Lower leg skin (tissue), 3 donors: ENCODE measurements at regions not wholly inside any gene's neighbourhood (a gene's known extent, or its start where the extent isn't known, plus 50 kb on each side); places are given as distances from the start of the nearest gene placed in this dataset.

ENCODE experiments used
- POLR2A ChIP-seq, 2 donors: fragments of 450-650 bp; IDR thresholded peaks; one replicate each; pipeline ENCODE4 v1.6.1; 2016 to 2017; ENCODE audit warnings: antibody characterized with exemption in 2 of 2, mild to moderate bottlenecking in 1 of 2, moderate library complexity in 1 of 2
- TF ChIP-seq, protein P1 (sequence below), 3 donors: fragments of 450-650 bp; IDR thresholded peaks; one replicate each; pipeline ENCODE4 v1.5.1; 2016; ENCODE audit warnings: antibody characterized with exemption in 3 of 3, mild to moderate bottlenecking in 3 of 3, moderate library complexity in 2 of 3

DNA sequence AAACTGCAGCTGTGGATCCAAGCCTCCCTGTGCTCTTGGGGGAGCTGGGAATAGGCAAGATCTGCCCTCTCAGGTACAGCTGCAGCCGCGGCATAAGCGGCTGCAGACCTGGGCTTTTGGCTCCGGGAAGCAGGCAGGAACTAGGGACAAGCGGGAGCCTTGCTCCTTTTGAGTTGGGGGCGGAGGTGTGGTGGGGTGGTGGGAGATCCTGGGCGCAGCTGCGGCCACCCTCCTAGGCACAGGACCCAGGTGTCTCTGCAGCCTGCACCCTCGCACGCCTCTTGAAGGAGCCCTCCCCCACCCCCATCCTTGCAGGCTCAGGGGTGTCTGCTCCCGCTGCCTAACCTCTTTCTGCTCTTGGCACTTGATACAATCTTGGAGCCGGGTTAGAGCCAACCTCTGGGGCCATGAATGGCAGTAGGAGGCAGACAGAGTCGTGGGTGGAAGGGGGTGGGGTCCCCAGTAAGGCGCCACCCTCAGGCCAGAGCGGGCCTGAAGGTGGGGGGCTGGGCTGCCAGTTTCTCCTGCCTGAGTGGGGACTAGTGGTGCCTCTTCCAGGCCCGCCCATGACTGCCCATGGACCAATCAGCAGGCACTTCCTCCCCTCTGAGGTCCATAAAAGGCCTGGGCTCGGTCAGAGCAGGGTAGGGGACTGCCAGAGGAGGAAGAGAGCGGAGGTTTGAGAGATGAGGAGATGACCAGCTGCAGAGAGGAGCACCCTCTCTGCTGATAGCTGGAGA lies 267.6 kb upstream of the TNC start:
- no peak for TF ChIP-seq POLR2A (IDR thresholded peaks at IDR 0.05)
- TF ChIP-seq, protein P1, sequence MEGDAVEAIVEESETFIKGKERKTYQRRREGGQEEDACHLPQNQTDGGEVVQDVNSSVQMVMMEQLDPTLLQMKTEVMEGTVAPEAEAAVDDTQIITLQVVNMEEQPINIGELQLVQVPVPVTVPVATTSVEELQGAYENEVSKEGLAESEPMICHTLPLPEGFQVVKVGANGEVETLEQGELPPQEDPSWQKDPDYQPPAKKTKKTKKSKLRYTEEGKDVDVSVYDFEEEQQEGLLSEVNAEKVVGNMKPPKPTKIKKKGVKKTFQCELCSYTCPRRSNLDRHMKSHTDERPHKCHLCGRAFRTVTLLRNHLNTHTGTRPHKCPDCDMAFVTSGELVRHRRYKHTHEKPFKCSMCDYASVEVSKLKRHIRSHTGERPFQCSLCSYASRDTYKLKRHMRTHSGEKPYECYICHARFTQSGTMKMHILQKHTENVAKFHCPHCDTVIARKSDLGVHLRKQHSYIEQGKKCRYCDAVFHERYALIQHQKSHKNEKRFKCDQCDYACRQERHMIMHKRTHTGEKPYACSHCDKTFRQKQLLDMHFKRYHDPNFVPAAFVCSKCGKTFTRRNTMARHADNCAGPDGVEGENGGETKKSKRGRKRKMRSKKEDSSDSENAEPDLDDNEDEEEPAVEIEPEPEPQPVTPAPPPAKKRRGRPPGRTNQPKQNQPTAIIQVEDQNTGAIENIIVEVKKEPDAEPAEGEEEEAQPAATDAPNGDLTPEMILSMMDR (IDR thresholded peaks at IDR 0.05), result no peak
